G401.6 (cell line): ENCODE measurements at regions not wholly inside any gene's neighbourhood (a gene's known extent, or its start where the extent isn't known, plus 50 kb on each side); places are given as distances from the start of the nearest gene placed in this dataset.
A peak's percentile ranks its signal among the peaks of the same experiment; 100 is the strongest.

Experiments used
- FAIRE-seq: peaks from 2 replicates; lab custom pipeline; 2012; peaks lifted over from hg19 to GRCh38; lab: Jason Lieb, UNC

GRCh38 chr15:62841891-62842559 is 200.5 kb upstream of the TPM1 start:
- no peak for FAIRE-seq

GRCh38 chr15:62843311-62843710 is 199.2 kb upstream of the TPM1 start:
- FAIRE-seq, result no peak

- peak; percentile 84 for FAIRE-seq
Measured at GRCh38 chr15:62844564-62845240, 197.8 kb upstream of the TPM1 start.

- FAIRE-seq, result peak; percentile 97
Measured at GRCh38 chr15:62845241-62846126, 197.1 kb upstream of the TPM1 start.

GRCh38 chr15:62846131-62846804 is 196.3 kb upstream of the TPM1 start:
- FAIRE-seq, result no peak

- FAIRE-seq, result no peak
Measured at GRCh38 chr15:62846805-62847495, 195.6 kb upstream of the TPM1 start.

GRCh38 chr15:62847900-62848489 is 194.6 kb upstream of the TPM1 start:
- FAIRE-seq, result peak; percentile 90

- FAIRE-seq, result no peak
Measured at GRCh38 chr15:62848632-62849050, 193.9 kb upstream of the TPM1 start.

- no peak for FAIRE-seq
Measured at GRCh38 chr15:62849316-62850106, 193.0 kb upstream of the TPM1 start.

- FAIRE-seq, result no peak
Measured at GRCh38 chr15:62850318-62850717, 192.2 kb upstream of the TPM1 start.

GRCh38 chr15:62850791-62851291 is 191.7 kb upstream of the TPM1 start:
- FAIRE-seq, result peak; percentile 96

GRCh38 chr15:62853114-62853840 is 189.3 kb upstream of the TPM1 start:
- no peak for FAIRE-seq

GRCh38 chr15:62853841-62854225 is 188.7 kb upstream of the TPM1 start:
- FAIRE-seq, result no peak

- no peak for FAIRE-seq
Measured at GRCh38 chr15:62854420-62855084, 188.0 kb upstream of the TPM1 start.

GRCh38 chr15:62855085-62855476 is 187.5 kb upstream of the TPM1 start:
- no peak for FAIRE-seq

- FAIRE-seq, result no peak
Measured at GRCh38 chr15:62856466-62857246, 185.9 kb upstream of the TPM1 start.

- no peak for FAIRE-seq
Measured at GRCh38 chr15:62857411-62857853, 185.1 kb upstream of the TPM1 start.

- FAIRE-seq, result no peak
Measured at GRCh38 chr15:62858343-62858742, 184.2 kb upstream of the TPM1 start.
